T-helper 9 cell (primary cell): ENCODE measurements at regions not wholly inside any gene's neighbourhood (a gene's known extent, or its start where the extent isn't known, plus 50 kb on each side); places are given as distances from the start of the nearest gene placed in this dataset.
A peak's percentile ranks its signal among the peaks of the same experiment; 100 is the strongest.
"Not testable (repeated sequence)": the region's sequence is repeated elsewhere in the genome, so short reads cannot be mapped to it uniquely, and the experiment has no call there.

Source experiments
- DNase-seq: peaks from one replicate; pipeline ENCODE4 v3.0.0-alpha.2; 2020

- no peak for DNase-seq
Observed at GRCh38 chr12:45490232-45490881, 239.1 kb upstream of the ARID2 start.

- DNase-seq = no peak
Observed at GRCh38 chr12:45494279-45494678, 235.2 kb upstream of the ARID2 start.

- no peak for DNase-seq
Observed at GRCh38 chr12:45498645-45499044, 230.9 kb upstream of the ARID2 start.

GRCh38 chr12:45502481-45503128 lies 226.9 kb upstream of the ARID2 start:
- DNase-seq = no peak

GRCh38 chr12:45503899-45504298 lies 225.6 kb upstream of the ARID2 start:
- DNase-seq = no peak

GRCh38 chr12:45504316-45505010 lies 225.0 kb upstream of the ARID2 start:
- no peak for DNase-seq

GRCh38 chr12:45509187-45509586 lies 220.3 kb upstream of the ARID2 start:
- no peak for DNase-seq

- no peak for DNase-seq
Observed at GRCh38 chr12:45509621-45510020, 219.9 kb upstream of the ARID2 start.

GRCh38 chr12:45517381-45517780 lies 212.1 kb upstream of the ARID2 start:
- DNase-seq = no peak

- DNase-seq = peak; percentile 24
Observed at GRCh38 chr12:45518291-45519235, 210.9 kb upstream of the ARID2 start.

GRCh38 chr12:45522227-45522626 lies 207.3 kb upstream of the ARID2 start:
- no peak for DNase-seq

GRCh38 chr12:45526823-45527222 lies 202.7 kb upstream of the ARID2 start:
- DNase-seq = not testable (repeated sequence)

GRCh38 chr12:45532113-45532512 lies 197.4 kb upstream of the ARID2 start:
- DNase-seq = no peak

GRCh38 chr12:45535610-45536180 lies 193.8 kb upstream of the ARID2 start:
- no peak for DNase-seq

- no peak for DNase-seq
Observed at GRCh38 chr12:45536284-45536683, 193.2 kb upstream of the ARID2 start.

GRCh38 chr12:45540661-45541341 lies 188.7 kb upstream of the ARID2 start:
- no peak for DNase-seq

GRCh38 chr12:45543887-45544286 lies 185.6 kb upstream of the ARID2 start:
- DNase-seq = peak; percentile 9

GRCh38 chr12:45546545-45546944 lies 183.0 kb upstream of the ARID2 start:
- no peak for DNase-seq

- DNase-seq = no peak
Observed at GRCh38 chr12:45547132-45547531, 182.4 kb upstream of the ARID2 start.

GRCh38 chr12:45547822-45548221 lies 181.7 kb upstream of the ARID2 start:
- DNase-seq = no peak

- no peak for DNase-seq
Observed at GRCh38 chr12:45548426-45548825, 181.1 kb upstream of the ARID2 start.

GRCh38 chr12:45549337-45549902 lies 180.1 kb upstream of the ARID2 start:
- DNase-seq = no peak
